Activated CD4-positive, CD25-positive, alpha-beta regulatory T cell (primary cell): ENCODE measurements at regions not wholly inside any gene's neighbourhood (a gene's known extent, or its start where the extent isn't known, plus 50 kb on each side); places are given as distances from the start of the nearest gene placed in this dataset.

Experiments
- DNase-seq, 4 experiments: peaks; one replicate each; lab custom pipeline; 2025; lab: John Stamatoyannopoulos, UW

GRCh38 chr10:21015851-21016250 is 118.7 kb upstream of the NEBL start:
- no peak for DNase-seq

- DNase-seq = no peak
These were observed 117.0 kb upstream of the NEBL start for GRCh38 chr10:21014141-21014540.

- no peak for DNase-seq
These were observed 114.4 kb upstream of the NEBL start for GRCh38 chr10:21011433-21012018.

- no peak for DNase-seq
These were observed 113.5 kb upstream of the NEBL start for GRCh38 chr10:21010615-21011014.

- DNase-seq = no peak
These were observed 106.2 kb upstream of the NEBL start for GRCh38 chr10:21003240-21003822.

- no peak for DNase-seq
These were observed 105.2 kb upstream of the NEBL start for GRCh38 chr10:21002091-21002878.

GRCh38 chr10:20999699-21000098 is 102.6 kb upstream of the NEBL start:
- DNase-seq = no peak

- DNase-seq = no peak
These were observed 100.9 kb upstream of the NEBL start for GRCh38 chr10:20998036-20998435.

GRCh38 chr10:20995123-20995987 is 98.2 kb upstream of the NEBL start:
- no peak for DNase-seq

GRCh38 chr10:20993830-20994527 is 96.9 kb upstream of the NEBL start:
- no peak for DNase-seq

GRCh38 chr10:20993389-20993788 is 96.3 kb upstream of the NEBL start:
- no peak for DNase-seq

GRCh38 chr10:20991526-20991925 is 94.4 kb upstream of the NEBL start:
- DNase-seq = no peak

GRCh38 chr10:20990604-20991003 is 93.5 kb upstream of the NEBL start:
- DNase-seq = no peak

GRCh38 chr10:20988357-20988983 is 91.4 kb upstream of the NEBL start:
- DNase-seq = no peak

GRCh38 chr10:20986049-20986448 is 88.9 kb upstream of the NEBL start:
- DNase-seq = no peak

- no peak for DNase-seq
These were observed 87.6 kb upstream of the NEBL start for GRCh38 chr10:20984662-20985061.

GRCh38 chr10:20981419-20981953 is 84.4 kb upstream of the NEBL start:
- no peak for DNase-seq

- no peak for DNase-seq
These were observed 81.5 kb upstream of the NEBL start for GRCh38 chr10:20978617-20979016.

GRCh38 chr10:20977300-20977699 is 80.2 kb upstream of the NEBL start:
- no peak for DNase-seq

- no peak for DNase-seq
These were observed 79.8 kb upstream of the NEBL start for GRCh38 chr10:20976891-20977290.

- DNase-seq = no peak
These were observed 79.3 kb upstream of the NEBL start for GRCh38 chr10:20976390-20976789.
